Fibroblast of peridontal ligament (primary cell): ENCODE measurements at regions not wholly inside any gene's neighbourhood (a gene's known extent, or its start where the extent isn't known, plus 50 kb on each side); places are given as distances from the start of the nearest gene placed in this dataset.

Experiments
- DNase-seq: peaks from one replicate; pipeline ENCODE4 v3.0.0-alpha.2; 2010; ENCODE audit errors: extremely low read depth

DNA sequence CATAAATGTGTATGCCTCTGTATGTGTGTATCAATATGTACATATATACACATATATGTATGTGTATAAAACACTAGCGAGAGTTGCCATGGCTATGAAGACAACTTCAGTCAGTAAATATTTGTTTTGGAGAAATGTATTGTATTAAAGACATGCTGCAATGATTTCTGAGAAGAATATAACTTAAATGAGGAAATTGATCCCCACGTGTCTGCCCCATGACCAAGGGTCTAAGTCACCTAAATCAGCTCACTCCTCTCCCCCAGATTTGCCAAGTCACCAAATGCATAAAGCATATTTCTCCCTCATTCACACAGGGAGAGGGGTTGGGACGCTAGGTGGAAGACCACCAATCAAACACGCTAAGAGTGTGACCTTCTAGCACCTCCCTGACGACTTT is 58.3 kb upstream of the LYST start:
- DNase-seq: no peak

DNA sequence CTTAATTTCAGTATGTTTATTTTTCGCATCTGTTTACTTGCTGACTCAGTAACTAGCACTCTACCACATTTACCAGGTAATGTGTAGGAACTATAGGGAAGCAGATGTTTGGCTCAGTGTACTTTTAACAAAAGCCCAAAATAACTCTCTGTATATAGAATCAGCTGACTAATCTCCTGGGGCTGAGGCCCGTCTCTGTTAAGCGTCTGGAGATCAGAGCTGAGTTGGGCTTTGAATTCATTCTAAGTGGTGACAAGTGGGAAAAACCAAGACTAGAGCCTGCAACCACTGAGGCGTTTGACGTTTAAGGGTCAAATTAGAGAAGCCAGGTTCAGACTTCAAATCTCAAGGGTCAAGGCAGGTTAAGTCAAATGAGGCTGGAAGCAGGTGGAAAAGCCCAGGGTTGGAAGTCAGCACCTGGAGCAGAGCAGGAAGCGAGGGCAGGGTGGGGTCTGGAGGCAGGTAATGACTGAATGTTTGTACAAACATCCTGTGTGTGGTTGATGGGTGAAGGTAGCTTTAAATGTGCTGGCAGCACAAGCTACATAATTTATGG is 56.8 kb upstream of the LYST start:
- peak; percentile 62 for DNase-seq

DNA sequence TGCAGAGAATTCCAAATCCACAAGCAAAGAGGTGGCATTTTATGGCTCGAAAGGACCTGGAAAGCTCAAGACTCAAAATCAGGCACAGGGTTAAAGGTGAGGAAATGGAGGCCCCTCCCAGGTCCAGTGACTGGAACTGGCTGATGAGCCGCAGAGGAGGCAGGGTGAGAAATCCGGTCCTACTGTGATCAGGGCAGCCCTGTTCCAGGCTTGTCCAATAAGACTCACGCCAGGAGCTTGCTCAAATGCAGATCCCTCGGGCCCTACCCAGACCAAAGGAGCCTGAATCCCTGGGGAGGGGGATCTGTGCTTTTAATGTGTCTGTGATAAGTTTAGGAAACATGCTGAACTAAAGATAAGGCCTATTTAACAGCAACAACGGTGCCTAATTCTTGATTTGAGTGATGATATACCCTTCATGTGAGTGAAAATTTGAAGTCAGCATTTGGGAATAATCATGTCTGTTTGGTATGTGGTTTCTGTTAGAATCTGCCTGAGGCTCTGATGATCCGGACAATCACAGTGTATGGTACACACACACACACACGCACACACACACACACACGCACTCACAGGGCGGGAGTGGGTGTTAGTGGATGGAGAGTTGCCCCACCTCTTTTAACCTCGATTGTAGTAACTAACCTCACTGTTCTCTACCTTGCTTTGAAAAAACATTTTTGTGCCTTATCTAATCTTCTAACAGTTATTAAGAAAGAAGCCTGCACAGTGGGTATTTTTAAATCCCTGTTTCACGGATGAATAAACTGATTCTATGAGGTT is 54.1 kb upstream of the LYST start:
- peak; percentile 76 for DNase-seq

DNA sequence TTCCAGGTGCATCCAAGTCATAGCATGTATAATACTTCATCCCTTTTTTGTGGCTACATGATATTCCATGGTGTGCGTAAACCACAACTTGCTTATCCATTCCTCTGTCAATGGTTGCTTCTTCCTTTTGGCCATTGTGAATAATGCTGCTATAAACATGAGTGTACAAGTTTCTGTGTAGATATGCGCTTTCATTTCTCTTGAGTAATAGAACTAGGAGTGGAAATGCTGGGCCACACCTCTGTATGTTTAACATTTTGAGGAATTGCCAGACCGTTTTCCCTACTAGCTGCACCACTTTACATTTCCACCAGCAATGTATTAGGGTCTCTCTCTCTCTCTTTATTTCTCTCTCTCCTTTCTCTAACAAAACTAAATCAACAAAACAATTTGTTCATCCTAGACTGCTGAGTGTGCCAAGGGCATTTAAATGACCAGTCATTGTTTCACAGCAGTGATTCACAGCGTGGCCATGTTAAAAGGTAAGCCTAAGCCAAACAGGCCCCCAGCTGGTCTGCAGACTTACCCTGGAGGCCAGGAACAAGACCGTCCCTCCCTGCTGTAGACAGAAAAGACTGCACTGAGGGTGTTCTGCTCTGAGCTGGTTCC is 53.2 kb upstream of the LYST start:
- peak; percentile 75 for DNase-seq

DNA sequence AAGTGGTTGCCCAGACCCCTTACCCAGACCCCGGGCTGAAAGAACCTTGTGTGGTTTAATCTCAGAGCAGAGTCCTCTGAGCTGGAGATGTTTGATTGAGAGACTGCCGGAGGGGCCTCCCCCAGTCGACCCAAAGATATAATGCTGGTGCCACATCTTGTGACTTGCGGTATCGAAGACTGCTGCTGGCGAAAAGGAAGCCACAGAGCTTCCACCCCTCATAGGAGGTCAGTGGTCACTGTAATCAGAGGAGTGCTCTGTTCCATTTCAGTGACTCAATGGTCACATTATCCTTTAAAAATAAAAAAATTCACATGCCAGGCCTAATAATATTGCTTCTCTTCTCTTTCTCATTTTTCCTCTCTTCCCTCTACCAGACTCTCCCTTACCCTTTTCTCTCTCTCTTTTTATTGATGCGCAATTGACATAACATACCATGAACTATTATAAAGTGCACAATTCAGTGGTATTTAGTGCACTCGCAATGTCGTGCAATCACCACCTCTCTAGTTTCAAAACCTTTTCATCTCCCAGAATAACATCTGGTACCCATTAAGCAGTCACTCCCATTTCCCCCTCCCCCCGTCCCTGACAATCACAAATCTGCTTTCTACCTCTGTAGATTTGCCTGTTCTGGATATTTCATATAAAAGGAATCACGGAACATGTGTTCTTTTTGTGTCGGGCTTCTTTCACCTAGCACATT is 52.6 kb upstream of the LYST start:
- DNase-seq: peak; percentile 64

DNA sequence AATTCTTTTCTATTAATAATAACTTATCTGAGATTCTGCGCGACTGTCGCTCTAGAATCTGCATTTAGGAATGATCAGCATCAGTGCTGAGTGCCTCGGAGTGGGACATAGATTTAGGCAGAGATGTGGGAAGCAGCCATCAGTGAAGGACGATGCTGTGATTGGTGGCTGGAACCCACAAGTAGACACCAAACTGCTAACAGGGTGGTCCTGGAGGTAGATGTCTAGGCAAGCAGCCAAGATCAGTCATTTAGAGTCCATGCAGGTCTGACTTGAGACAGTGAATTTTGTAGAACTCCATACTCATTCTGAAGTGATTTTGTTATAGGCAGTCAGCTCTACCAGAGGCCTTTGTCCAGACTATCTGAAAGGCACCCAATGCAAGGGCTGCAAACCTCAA is 51.8 kb upstream of the LYST start:
- no peak for DNase-seq

DNA sequence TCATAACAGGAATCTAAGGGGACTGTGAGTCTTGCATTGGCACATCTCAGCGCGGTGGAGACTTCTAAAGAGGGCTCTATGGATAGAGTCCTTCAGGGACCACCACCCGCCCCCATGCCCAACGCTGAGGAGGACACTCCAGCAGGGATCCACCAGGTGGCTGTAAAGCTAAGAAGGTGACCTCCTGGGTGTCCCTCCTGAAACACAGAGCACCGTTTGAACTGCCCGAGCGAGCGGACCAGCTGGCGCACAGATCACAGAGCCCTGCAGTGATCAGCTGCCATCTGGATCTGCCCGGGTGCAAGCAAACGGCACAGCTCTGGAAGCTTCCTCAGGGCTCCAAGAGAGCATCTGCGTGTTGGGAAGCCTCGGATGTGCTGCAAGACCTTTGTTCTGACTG is 51.3 kb upstream of the LYST start:
- no peak for DNase-seq

DNA sequence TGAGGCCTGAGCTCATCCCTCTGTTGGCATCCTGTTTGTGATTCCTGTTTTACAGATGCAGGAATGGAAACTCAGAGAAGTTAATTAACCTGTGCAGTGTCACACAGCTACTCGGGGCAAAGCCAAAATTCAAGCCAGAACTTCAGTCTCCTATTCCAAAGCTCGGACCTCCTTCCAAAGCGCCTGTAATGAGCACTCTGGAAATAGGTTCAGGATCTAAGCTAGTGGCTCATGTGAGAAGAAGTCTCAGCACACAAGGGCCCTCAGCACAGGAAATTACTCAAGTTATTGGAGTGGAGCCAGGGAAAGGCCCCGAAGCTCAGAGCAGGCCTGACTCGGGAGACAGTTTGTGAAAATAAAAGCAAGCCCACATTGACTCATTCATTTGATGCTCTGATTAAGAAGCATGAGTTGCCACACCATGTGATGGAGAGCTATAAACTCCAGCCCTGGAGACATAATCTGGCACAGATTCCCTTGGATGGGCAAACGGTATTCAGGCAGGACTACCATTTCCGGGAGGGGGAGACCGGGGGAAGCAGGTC is 50.6 kb upstream of the LYST start:
- peak; percentile 100 for DNase-seq
